GM21576 (cell line): ENCODE measurements at regions not wholly inside any gene's neighbourhood (a gene's known extent, or its start where the extent isn't known, plus 50 kb on each side); places are given as distances from the start of the nearest gene placed in this dataset.

Source experiments
- ATAC-seq: cut with Tn5 transposase; IDR thresholded peaks from one replicate; pipeline ENCODE4 v1.9.1; 2021; ENCODE audit warnings: mild to moderate bottlenecking, moderate library complexity; ENCODE audit not compliant: unreplicated experiment

DNA sequence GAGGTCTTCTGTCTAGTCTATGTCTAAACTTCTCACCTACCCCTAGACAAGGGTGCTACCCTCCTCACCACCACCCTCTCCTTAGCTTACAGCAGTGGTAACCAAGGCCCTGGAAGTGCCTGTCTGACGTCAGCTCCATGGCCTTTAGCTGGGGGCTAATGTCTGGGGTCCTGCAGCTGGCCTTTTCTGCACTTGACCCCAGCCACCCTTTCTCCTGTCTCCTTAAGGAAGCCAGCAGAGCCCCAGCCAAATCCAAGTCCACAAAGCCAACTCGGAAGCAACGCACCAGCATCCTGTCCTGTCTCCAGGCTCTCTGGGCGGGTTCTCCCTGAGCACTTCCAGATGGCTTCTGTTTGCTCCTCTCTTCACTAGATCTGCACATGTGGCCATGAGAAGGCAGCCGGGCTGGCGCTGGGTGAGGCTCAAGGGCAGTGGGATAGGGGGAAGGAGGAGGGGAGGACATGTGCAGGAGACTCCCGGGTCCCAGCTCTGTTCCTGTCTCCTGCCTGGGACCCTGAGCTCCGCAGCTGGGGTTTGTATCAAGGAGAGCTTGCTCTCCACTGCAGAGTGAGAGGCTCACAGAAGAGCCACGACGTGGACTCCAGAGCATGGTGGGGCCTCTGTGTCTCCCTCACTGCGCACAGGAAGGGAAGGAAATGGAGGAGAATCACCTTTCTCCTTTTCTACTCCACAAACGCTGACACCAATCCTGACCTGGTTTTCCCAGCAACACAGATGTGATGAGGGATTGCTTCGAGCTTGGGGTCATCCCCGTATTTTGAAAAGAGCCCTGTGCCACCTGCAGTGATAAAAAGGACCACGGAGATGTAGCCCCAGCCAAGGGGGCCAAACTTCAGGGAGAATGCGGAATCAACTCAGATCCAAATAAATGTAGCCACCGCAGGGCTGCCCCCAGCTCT, 204.2 kb downstream of the USP12 start:
- no peak for ATAC-seq

DNA sequence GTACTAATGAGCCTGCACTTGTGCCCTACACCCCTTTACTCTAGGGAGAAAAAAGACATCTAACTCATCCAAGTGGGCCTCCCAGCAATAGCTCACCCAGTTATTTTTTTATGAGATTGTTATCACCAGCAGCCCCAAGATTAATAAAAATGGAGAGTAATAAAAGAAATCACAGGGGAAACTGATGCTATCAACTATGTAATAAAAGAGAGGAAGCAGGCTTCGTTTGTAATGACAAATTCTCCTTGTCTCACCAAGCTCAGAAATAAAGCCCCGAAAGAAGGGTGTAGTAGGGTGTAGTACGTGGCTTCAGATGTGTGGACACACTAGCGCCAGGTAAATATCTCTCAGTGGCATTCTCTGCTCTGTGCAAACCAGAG, 204.9 kb downstream of the USP12 start:
- no peak for ATAC-seq

DNA sequence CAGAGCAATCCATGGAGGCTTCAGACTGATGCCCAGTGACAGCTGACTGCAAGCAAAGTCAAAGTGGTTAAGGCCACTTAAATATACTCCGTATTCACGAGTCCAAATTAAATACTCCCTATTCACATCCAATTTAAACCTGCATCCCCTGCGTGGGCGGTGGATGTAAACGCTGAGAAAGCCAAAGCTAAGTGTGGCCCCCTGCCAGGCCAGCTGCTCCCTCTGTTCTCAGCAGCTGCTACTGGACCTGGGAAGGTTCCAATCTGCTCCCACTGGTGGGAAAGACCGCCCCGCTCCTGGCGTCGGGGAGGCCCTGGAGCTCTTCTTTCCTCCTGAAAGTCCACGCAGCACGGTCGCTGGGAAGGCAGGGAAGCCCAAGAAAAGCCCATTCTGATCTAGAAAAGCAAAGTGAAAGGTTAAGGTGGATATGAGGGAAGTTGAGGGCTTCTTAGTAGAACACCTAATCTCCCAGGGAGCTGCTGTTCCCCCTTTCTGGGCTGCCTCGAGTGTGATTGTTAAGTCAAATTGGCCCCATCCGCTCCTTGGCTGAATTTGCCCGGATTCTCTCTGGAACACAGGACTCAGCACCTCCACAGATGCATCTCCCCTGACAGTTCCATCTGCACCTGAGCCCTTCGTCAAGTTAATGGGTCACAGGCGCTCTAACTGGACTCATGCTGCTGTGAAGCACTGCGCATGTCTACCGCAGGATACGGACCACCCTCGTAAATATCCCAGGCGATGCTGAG, 205.5 kb downstream of the USP12 start:
- no peak for ATAC-seq

DNA sequence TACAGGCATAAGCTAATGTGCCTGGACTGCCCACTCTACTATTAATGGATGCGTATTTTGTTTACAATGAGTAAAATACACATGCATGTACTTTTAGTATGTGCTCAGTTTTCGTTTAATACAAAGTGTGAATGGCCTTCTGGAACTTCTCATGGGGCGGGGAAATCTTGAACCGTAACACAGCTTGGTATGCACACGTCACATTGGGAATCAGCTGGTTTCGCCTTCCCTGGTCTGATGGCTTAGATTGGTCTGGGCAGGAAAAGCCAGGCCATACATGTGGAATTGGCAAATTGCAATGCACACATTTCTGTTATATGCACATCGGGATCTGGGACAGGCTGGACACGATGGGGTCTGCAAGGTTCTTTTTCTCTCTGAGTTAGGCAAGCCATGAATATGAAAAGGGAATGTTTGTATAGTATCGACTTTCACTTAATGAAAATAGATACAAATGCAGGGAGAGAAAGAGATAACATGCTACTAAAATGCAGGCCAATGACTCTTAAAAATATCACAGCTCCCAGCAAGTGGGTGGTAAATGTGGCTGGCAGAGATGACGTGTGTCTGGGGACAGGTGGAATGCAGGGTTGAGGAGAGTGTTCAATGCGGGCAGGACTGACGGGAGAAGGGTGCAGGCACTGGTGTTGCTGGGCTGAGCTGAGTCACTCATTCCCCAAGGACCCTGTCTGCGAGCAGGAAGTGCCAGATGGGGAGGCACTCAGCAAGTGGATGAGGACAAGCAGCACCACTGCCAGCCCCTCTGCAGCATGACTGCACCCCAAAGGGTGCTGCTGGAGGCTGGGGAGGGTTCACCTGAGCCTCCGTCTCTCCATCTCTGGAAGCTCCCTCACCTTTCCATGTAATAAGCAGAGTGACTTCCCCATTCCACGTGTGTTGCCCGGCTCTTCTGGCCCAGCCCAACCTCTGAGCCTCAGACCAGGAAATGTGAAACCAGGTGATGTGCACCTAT, 204.0 kb upstream of the GPR12 start:
- ATAC-seq: no peak

DNA sequence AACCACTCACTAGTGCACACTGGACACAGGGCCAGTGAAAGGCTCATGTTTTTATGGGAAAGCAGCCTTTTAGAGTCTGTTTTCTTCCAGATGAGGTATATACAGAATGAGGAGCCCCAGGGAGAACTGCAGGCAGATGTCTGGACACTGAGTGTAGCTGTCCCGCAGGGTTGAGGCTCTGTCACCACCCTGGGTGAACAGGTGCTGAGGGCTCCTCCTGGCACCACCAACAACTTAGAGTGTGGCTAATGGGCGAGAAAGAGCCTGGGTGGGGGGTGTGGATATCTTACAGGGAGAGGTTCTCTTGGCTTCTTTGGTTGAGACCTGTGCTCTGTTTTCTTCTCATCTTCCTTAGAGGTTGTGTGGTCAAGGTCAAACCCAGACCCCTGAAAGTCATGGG, 202.1 kb upstream of the GPR12 start:
- no peak for ATAC-seq

DNA sequence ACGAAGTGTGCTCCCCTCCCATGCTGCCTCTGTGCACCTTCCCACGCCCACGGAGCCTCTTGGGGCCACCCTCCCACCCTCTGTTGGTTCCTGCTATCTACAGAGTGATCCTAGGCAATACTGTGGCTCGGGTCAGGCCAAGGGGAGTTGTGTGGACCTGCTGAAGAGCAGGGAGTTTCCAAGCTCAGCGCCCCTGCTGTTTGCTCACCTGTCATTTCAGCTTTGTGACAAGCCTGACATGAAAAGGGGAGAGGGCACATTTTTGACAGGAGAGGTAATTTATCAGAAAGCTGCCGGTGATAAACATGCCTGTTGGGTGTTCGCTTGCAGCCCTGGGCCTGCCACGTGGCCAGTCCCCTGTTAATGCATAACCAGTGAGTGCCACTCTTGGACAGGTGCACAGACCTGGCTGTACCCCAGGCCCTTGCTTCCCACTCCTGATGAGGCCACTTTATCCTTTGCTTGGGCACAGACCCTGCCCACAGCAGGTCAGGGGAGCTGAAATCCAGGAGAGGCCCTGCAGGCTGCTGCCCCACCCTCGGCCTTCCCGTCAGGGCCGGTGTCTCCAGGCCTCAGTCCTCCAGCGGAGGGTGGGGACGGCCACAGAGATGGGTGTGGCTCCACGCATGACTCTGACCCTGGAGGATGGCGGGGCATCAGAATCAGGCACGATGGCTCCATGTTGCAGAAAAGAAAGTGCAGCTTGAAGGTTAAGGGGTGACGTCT, 201.5 kb upstream of the GPR12 start:
- ATAC-seq: no peak

DNA sequence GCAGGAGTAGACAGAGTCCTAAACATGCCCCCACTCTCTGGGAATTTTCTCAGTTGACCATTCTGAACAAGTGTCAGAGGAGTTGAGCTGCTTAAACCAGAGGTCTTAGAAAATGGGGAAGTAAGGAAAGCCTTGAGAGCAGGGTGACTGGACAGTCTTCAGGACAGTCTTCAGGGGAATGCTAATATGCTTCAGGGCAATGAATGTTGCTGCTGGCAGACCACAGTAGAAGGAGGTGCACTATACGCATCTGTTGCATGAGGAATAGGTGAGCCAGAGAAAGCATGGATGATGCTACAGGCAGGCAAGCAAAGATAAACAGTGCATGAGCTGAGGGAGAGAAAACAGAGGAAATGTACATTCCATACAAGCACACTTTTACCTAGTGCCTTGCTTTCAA, 196.6 kb upstream of the GPR12 start:
- no peak for ATAC-seq

DNA sequence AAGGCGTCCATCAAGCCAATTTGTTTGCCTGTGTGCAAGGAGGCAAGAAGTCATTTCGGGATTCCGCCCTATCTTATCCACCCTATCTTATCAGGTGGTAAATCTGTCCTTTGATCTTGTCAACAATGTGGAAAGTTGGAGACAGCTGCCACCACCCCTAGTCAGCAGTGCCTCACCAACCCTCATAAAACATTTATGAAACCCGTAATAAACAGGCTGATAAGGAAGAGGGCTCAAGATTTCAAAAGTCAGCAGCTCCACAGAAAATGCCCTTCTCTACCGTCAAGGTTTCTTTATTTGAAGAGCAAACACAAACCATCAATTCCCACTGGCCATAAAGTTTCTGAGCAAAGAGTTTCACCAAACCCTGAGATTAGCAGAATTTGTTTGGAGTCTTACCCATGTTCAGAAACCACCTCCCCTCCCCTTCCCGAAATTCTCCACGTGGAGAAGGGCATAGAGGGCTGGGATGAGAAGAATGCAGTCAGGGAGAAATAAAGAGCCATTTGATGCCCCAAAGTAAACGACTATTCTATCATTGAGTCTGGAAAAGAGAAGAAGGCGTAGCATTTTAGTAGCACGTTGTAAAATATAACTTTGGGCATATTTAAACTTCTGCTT, 196.0 kb upstream of the GPR12 start:
- ATAC-seq: no peak

DNA sequence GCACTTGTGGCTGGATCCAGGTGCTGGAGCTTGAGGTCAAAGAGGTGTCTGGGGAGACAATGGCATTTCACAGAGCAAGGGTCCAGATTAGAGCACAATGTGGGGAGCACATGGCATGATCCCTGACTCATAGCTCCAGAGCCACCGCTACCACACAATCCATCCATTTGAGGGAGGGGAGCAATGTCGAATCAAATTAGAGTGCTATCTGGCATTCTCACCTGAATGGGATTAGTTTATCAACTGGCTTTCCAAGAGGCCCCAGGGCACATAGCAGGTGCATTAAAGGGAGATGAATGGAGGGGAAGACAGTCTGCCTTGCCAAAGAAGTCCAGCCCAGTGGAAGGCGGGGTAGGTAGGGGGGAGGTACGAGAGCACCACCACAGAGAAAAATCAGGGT, 194.4 kb upstream of the GPR12 start:
- ATAC-seq: no peak

DNA sequence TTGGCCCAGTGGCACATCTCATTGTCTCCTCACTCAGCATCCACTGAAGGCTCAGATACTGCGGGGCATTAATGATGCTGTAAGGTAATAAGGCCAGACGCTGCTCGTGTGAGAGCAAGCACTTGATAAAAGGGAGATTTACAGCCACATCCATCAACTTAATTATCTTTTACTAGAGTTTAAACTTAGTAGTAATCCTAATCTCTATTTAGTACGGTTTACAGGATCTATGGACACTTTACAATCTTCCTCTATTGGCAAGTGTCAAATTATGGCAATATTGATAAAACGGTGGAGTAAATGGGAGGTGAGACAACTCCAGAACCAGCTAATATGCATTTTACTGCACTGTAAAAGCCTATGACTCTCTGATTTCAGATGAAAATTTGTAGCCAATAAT, 192.7 kb upstream of the GPR12 start:
- ATAC-seq: no peak

DNA sequence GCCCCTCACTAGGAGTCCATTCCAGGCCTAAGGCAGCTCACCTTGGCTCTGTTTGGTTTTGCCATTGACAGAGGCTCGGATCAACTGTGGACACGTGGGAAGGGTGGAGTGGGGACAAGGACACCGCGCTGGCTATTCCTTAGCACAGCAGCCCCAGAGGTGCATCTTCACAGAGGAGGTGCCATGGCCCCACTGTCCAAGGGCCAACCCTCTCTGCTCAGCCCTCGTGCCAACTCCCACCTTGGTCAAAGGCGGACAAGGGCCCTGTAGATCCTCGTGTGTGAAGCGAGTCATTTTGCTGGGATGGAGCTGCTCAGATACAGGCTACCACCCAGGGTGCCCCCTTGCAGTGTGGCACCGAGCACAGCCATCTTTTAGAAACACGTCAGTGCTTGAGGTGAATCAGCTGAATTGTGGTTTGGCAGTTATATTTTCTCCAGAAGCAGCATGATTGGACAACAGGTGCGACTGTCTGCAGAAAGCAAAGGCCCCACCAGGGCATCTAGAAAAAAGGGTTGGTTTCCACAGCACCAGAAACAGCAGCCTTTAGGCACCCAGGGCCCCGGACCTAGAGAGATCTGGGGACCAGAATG, 192.1 kb upstream of the GPR12 start:
- no peak for ATAC-seq

DNA sequence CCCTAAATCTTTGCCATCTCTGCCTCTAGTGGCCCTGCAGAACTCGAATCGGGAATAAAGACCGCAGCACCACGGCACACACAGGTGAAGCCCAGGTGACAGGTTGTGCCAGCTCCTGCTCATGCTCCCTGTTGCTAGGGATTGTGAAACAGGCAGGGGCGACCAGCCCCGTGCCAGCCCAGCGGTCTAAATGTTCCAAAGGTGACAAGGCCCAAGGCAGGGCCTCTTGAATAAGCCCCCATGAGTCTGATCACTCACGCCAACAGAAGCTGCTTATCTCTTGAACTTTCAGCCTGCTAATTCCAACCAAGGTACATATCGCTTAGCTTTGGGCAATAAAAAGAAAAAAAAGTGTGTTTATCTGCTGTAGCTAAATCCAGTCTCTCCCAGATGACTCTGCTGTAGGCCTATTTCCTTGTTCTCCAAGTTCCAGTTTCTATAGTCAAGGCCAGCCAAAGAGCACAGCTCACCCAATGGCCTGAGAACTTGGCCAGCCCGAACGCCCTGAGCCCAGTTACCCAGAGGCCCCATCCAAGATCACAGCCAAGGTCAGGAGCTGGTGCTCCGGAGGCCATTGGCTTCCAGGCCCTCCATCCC, 191.1 kb upstream of the GPR12 start:
- no peak for ATAC-seq

DNA sequence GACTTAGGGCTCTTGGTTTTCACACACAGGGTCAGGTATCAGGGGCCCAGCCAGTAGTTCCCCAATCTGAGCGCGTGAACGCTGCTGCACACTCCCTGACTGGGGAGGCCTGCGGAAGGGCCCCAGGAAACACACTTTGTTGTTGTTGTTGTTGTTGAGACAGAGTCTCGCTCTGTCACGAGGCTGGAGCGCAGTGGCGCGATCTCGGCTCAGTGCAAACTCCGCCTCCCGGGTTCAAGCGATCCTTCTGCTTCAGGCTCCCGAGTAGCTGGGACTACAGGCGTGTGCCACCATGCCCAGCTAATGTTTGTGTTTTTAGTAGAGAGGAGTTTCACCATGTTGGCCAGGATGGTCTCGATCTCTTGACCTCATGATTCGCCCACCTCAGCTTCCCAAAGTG, 190.4 kb upstream of the GPR12 start:
- no peak for ATAC-seq

DNA sequence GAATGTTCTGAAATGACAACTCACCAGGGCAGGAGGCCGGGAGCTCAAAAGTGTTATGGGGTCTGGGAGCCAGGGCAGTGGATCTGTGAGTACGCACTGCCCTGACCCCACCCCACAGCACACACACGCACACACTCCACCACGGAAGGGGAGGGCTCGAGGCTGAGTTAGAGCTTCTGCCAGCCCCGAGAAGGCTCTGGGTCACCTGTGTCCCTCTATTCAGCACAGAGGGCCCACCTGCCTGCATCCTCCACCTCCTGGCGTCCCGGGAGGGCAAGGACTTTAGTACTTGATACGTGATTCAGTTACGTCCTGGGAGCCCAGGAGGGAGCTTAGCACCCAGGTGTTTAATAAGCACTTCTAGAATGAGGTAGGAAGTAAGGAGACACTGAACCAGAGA, 190.0 kb upstream of the GPR12 start:
- no peak for ATAC-seq

DNA sequence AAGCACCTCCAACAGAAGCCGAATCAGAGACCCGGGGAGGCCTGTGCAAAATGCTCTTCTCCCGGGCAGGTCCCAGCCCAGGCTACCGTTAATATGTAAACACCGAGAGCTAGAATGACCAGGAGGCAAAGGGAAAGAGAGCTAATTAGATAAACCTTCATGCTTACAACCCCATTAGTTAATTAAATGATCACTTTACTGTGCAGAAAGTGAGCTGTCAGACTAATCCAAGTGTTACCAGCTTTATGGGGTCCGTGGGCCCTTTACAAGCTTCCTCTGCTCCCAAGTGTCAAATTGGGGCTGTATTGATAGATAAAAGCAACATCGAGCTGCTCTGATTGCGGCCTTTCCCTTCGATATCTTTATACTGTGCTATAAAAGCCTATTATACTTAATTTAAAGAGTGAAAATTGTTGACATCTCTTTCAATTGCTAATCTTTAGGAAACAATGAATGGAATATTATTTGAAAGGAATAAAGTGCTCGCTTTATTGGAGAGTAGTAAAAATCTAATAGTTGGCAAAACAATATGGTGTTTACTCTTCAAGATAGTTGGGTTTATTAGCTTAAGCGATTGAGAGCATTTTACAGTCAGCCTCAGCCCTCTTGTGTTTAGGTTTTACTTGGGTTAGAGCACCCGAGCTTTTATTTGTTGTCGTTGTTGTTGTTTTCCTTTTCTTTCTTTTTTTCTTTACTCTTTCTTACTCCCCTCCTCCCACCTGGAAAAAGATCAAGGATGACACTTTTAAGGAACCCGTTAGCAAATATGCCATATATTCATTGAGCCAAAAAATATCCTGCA, 189.3 kb upstream of the GPR12 start:
- no peak for ATAC-seq

DNA sequence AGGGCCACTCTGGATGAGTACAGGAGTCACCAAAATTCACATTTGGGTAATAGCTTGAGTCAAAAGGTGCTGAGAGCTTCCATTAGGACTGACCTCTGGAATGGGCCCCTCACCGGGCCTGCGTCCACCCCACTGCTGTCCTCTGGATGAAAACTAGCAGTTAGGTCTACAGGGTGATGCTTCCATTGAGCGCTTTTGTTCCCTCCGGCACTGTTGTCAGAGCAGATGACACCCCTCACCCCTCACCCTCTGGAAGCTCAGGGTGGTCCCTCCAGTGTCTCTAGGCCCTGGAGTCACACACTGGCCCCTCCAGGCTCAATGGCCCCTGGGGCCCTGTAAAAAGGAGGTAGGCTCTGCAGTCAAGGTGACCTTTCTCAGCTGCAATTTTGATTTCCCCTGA, 187.8 kb upstream of the GPR12 start:
- ATAC-seq: no peak

DNA sequence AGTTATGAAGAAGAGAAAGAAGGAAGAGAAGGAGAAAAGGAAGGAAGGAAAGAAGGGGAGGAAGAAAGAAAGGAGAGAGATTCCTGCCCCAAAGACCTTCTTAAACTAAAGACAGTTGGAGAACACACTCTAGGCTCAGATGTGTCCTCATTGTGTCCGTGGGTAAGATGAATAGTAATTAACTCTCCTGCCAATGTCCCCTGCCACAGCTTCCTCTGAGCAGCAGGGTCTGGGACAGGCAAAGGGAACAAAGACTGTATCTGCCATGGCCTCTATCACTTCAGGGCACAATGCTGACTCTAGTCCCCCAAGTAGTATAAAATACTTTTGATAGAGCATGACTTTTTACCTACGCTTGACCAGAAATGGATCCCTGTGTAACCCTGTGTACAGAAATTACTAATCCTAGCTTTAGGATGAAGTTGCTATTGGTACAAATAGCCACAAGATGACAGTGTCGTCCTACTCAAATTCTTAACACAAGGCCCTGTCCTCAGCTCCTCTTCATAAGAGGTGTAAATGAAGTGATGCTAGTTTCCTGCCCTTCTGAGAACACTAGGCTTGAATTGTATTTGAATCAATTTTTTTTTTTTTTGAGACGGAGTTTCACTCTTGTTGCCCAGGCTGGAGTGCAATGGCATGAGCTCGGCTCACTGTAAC, 186.2 kb upstream of the GPR12 start:
- ATAC-seq: no peak

DNA sequence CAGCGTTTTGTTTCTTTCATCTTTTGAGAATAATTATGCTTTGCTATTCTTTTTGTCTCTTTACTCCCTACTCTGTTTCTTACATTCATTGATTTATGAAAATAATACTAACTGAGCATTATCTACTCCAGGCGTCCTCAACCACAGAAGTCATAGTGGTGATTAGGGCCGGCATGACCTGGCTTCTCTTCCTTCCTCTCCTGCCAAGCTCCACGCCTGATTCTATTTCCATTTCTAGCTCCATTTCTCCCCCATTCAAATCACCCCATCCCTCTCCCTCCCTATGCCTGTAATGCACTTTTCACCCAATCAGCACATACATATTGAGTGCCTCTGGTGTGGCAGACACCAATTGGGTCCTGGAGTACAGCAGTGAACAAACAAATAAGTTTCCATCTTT, 183.2 kb upstream of the GPR12 start:
- no peak for ATAC-seq
